GM12892 (cell line): ENCODE measurements at regions not wholly inside any gene's neighbourhood (a gene's known extent, or its start where the extent isn't known, plus 50 kb on each side); places are given as distances from the start of the nearest gene placed in this dataset.
"Not testable (repeated sequence)": the region's sequence is repeated elsewhere in the genome, so short reads cannot be mapped to it uniquely, and the experiment has no call there.

Experiments
- DNase-seq: peaks from one replicate; pipeline ENCODE4 v3.0.0; 2011; ENCODE audit not compliant: insufficient read length
- FAIRE-seq: peaks from 2 replicates; lab custom pipeline; 2011; peaks lifted over from hg19 to GRCh38; lab: Jason Lieb, UNC
- POLR2A ChIP-seq: IDR thresholded peaks from 2 replicates; pipeline ENCODE4 v1.6.1; 2011; ENCODE audit warnings: low read depth, low read length, control low read depth
- POLR2AphosphoS5 ChIP-seq: IDR thresholded peaks from 2 replicates; pipeline ENCODE4 v1.6.1; 2011; ENCODE audit warnings: low read depth, low read length, control low read depth
- TAF1 ChIP-seq: IDR thresholded peaks from 2 replicates; pipeline ENCODE4 v1.6.1; 2011; ENCODE audit warnings: low read depth, mild to moderate bottlenecking, control low read depth, low read length, borderline replicate concordance

DNA sequence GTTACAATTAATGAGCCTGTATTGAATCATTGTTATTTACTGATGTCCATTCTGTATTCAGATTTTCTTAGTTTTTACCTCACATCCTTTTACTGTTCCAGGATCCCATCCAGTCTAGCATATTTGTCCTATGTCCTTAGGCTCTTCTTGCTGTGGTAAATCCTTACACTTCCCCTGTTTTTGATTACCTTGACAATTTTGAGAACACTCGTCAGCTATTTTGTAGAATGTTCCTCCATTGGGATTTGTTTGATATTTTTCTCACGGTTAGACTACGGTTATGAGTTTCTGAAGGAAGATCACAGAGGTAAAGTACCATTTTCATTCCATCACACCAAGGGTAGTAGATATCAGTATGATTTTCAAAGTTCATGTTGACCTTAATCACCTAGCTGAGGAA is 202.3 kb downstream of the AKAIN1 start:
- FAIRE-seq, result no peak
- DNase-seq, result no peak
- TF ChIP-seq TAF1 (no peak), POLR2A (no peak), POLR2AphosphoS5 (no peak)

DNA sequence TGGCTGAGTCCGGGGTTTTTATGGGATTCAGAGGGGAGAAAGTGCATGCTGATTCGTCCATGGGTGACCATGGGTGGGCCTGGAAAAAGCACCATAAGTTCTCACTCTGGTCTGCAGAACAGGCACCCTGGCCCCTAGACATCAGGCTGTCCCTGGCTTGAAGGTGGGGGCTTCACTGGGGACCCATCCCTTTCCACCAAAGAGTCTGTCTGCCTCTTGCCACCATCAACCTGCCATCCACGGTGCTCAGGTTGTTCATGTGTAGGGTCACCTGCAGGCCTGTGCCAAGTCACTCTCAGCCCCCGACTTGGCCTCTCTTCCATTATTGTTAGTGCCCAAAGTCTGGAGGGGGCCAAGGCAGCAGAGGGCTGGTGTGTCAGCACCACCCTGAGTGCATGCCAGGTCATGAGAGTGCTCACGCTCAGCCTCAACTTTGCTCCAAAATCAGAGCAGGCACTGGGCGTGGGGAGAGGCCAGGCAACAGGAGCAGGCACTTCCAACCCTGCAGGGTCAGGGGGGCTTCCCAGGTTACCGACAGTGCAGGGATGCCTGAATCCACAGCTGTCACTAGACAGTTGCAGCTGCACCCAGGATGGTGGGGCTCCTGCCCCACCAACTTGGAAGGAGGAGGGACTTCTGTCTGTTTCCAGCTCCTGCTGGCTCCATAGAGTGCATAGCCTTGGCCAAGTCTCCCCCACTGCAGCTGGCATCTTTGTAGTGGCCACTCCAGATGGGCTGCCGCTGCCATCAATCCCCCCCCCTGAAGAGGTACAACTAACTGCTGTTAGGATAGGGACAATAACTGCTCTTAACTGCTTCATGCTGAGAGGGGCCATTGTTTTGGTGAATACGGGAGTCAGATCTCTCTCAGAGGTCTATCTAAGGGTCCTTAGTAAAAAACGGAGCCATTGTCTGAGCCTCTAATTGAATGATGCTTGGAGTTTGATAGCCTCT is 209.3 kb downstream of the AKAIN1 start:
- FAIRE-seq, result no peak
- no peak for TF ChIP-seq POLR2A
- DNase-seq, result no peak

DNA sequence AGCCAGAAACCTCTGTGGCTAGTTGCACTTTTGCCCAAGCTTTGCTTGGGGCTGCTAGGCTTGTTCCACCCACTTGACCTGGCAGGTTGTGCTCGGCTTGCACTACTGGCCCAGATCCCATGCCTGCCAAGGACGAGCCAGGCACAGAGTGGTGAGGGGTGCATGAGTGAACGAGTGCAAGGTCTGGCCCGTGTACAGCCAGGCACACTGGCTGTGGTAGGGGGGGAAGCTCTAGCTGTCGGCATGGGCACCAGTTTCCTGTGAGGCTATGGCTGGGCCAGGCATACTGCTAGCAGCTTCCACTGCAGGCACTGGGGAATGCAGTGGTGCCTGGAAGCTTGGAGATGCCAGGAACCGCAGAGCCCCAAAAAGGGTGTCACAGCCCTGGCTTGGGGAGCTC is 210.4 kb downstream of the AKAIN1 start:
- TF ChIP-seq TAF1, result no peak
- TF ChIP-seq POLR2A, result no peak
- TF ChIP-seq POLR2AphosphoS5, result no peak
- no peak for DNase-seq
- no peak for FAIRE-seq

DNA sequence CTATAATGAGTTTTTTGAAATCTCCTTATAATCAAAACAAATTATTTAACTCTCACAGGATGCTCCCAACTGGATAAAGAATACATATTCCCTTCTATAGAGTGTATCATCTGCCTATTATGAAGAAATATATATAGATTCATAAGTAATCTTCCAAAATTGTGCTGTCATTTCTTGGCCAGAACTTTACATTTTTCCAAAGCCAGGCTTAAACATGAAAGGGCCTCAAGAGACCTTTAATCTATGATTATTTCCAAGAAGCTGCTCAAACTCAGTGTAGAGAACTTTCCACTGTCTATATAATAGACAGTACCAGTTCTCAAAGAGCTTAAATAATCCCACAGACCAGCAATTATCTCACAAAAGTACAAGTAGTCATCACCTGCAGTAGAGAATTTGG is 211.0 kb downstream of the AKAIN1 start:
- DNase-seq (no peak), FAIRE-seq (no peak)
- no peak for TF ChIP-seq POLR2A
- TF ChIP-seq TAF1, result no peak

DNA sequence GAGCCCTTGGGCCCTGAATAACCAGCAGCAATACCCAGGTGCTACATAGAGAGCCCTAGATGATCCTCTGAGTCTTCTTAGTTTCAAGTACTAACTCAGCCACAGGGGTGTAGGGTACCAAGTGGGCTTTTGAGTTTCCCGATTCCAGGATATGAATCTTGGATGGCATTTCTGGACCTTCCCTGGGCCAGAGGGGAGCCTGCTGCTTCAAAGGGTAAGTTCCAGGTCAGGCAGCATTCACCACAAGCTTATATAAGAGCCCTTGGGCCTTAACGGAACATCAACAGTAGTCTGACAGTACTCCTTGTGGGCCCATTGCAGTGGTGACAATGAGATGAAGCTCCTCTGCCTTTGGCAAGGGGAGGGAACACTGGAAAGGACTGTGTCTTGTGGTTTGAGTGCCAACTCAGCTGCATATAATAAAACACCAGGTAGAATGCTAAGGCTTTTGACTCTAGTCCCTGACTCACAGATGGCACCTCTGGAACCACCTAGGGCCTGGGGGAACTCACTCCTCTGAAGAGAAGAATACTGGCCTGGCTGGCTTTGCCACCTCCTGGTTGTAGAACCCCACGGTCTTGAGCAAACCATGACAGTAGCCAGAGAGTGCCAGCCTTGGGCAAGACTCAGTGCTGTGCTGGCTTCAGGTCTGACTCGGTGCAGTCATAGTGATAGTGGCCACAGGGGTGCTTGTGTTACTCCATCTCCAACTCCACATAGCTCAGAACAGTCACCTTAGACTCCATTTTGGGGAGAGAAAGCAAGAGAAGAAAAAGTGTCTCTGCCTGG is 235.7 kb downstream of the AKAIN1 start:
- TF ChIP-seq POLR2AphosphoS5 (no peak), TAF1 (no peak), POLR2A (no peak)
- FAIRE-seq (no peak), DNase-seq (no peak)

DNA sequence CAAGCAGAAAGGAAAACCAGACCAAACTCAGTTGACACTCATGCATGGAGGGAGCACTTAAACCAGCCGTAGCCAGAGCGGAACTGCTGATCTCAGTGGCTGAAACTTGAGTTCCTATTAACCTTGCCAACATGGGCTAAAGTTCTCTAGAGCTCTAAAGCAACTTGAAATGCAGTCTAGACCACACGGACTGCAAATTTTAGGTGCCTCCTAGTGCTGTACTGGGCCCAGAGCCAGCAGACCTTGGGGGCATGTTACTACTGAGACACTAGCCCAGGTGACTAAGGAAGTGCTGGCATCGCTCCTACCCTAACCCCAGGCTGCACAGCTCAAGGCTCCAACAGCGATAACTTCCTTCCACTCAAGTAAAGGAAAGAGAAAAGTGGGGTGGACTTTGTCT is 236.5 kb downstream of the AKAIN1 start:
- no peak for FAIRE-seq
- TF ChIP-seq TAF1 (no peak), POLR2AphosphoS5 (no peak), POLR2A (no peak)
- no peak for DNase-seq

DNA sequence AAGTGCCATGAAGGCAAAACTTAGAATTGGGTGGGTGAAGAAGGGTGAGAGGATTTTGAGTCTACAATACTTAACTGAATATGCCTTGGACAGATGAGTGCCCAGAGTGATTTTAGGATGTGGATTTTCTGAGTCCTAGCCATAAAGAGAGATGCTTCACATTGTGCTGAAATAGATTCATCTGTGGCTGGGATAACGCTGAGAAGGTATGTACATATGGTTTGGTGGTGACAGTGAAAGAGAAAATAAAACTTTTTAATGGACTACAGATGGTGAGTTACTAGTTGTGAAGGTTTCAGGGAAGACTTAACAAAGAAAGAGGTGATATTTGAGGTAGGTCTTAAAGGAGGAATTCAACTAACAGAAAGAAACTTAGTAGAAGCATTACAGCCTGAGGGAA is 265.8 kb downstream of the AKAIN1 start:
- no peak for TF ChIP-seq TAF1
- no peak for TF ChIP-seq POLR2AphosphoS5
- no peak for TF ChIP-seq POLR2A
- DNase-seq, result no peak
- no peak for FAIRE-seq

DNA sequence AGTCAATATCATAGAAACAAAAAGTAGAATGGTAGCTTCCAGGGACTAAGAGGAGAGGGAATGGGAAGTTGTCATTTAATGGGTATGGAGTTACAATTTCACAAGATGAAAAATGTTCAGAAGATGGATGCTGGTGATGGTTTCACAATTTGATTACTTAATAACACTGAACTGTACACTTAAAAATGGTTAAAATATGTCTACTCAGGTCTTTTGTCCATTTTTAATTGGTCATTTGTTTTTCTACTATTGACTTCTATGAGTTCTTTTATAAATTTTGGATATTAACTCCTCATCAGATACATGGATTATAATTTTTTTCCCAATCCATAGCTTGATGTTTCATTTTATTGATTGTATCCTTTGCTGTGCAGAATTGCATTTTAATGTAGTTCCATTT is 275.5 kb downstream of the AKAIN1 start:
- TF ChIP-seq POLR2A (no peak), POLR2AphosphoS5 (no peak), TAF1 (no peak)
- FAIRE-seq, result no peak
- no peak for DNase-seq

DNA sequence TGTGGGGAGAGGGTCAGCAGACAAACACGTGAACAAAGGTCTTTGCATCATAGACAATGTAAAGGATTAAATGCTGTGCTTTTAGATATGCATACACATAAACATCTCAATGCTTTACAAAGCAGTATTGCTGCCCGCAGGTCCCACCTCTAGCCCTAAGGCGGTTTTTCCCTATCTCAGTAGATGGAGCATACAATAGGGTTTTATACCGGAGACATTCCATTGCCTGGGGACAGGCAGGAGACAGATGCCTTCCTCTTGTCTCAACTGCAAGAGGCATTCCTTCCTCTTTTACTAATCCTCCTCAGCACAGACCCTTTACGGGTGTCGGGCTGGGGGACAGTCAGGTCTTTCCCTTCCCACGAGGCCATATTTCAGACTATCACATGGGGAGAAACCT is 279.5 kb downstream of the AKAIN1 start:
- not testable (repeated sequence) for DNase-seq, FAIRE-seq

DNA sequence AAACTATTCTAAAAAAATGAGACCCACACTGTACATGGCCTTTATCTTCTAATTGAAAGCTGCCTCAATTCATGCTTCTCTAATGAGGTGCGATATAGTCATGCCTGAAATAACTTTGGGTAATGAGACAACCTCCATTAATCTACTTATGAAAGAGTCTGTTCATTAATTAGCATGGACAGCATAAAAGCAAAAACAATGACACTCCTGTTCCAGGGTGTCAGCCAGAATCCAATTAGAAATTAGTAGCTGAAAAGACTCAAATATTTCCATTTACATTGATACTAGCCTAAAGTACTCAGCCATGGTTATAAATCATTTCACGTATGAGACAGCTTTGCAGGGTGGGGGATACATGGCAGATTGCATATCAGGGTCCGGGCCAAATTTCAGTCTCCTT is 288.7 kb downstream of the AKAIN1 start:
- FAIRE-seq, result no peak
- no peak for DNase-seq

DNA sequence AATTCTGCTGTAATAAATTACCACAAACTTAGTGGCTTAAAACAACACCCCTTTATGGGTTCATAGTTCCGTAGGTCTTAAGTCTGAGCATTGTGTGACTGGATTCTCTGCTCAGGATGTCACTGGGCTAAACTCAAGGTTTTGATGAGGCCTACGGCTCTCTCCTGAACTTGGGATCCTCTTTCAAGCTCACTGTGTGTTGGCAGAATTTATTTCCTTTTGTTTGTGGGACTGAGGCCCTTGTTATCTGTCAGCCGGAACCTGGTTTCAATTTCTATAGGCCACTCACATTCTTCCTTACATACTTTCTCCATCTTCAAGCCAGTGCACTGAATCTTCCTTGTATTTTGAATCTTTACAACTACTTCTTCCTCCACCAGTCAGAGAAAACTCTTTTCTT is 290.2 kb downstream of the AKAIN1 start:
- no peak for TF ChIP-seq POLR2AphosphoS5
- TF ChIP-seq TAF1, result no peak
- TF ChIP-seq POLR2A, result no peak
- FAIRE-seq (no peak), DNase-seq (no peak)

More for the DNA sequence above, 288.7 kb downstream of the AKAIN1 start:
- TF ChIP-seq POLR2AphosphoS5, result no peak
- TF ChIP-seq POLR2A, result no peak
- no peak for TF ChIP-seq TAF1

DNA sequence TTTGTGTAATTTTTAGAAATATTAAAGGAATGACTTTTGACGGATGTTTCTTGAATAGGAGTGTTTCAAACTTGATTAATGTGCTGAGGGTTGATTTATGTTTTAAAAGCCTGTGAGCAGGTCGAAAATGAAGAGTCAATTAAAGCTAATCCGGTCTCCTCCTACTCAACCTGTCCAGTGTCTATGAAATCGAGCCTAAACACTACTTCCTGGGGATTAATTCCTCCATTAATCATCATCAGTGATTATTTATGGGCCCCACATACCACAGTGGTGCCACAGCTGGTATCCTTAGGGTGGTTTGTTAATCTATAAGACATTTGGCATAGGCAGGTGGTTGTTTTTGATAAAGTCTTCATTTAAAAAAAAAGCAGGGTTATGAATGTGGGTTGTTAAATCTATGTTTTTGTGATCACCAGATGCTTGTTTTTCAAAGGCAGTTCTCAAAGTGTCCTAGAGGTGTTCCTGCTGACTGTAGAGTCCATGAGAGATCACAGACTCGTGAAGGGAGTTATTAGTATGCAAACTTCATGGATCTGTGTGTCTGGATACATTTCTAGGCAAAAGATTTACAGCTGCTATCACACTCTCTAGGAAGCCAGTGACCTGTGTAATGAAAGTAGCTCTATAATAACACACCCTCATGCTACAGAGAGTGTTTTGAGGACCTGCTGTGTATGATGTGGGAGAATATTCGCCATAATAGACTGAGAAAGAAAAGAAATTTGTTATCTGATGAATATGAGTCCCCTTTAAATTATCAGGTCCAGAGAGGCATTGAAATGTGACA is 308.6 kb downstream of the AKAIN1 start:
- no peak for DNase-seq
- FAIRE-seq, result no peak
- no peak for TF ChIP-seq TAF1
- TF ChIP-seq POLR2A, result no peak
- no peak for TF ChIP-seq POLR2AphosphoS5
